ENCODE measurements at regions not wholly inside any gene's neighbourhood (a gene's known extent, or its start where the extent isn't known, plus 50 kb on each side); places are given as distances from the start of the nearest gene placed in this dataset.

GRCh38 chr2:29991086-29991485, 69.7 kb upstream of the ALK start:
- Histone ChIP-seq H3K9ac (ENCODE audit: low read length) (no peak overlapping the region), H3K79me2 (ENCODE audit: insufficient read depth, low read length) (no peaks in the 10 kb centered on the region), H3K9me2 (replicated peaks; ENCODE audit: insufficient read depth, low read length) (no peaks in the 10 kb centered on the region), H3K4me2 (ENCODE audit: low read depth, low read length, poor library complexity, severe bottlenecking) (no peak overlapping the region), H3K9me3 (ENCODE audit: insufficient read depth, low read length) (no peaks in the 10 kb centered on the region), H3F3A (ENCODE audit: insufficient read depth) (no peaks in the 10 kb centered on the region), H4K20me1 (ENCODE audit: low read depth, low read length) (no peaks in the 10 kb centered on the region), H3K27me3 (ENCODE audit: low read length) (no peaks in the 10 kb centered on the region), H3K27ac (ENCODE audit: low read depth, low read length) (no peak overlapping the region), H3K4me3 (ENCODE audit: insufficient read depth, low read length, poor library complexity, severe bottlenecking) (no peak overlapping the region), H3K36me3 (ENCODE audit: low read length) (no peaks in the 10 kb centered on the region), H2AFZ (ENCODE audit: low read depth, low read length, severe bottlenecking) (no peak overlapping the region)
- TF ChIP-seq CTCF (IDR thresholded peaks at IDR 0.05; ENCODE audit: insufficient read depth, low read length, poor library complexity, severe bottlenecking): no peak
- no peak for TF ChIP-seq EZH2phosphoT487 (conservative IDR thresholded peaks at IDR 0.05; ENCODE audit: low read length)

- Histone ChIP-seq H3K36me3 (ENCODE audit: low read length) (no peaks in the 10 kb centered on the region), H3K4me2 (ENCODE audit: low read depth, low read length, poor library complexity, severe bottlenecking) (no peak overlapping the region), H3K9me2 (replicated peaks; ENCODE audit: insufficient read depth, low read length) (no peaks in the 10 kb centered on the region), H3K4me3 (ENCODE audit: insufficient read depth, low read length, poor library complexity, severe bottlenecking) (no peak overlapping the region), H3F3A (ENCODE audit: insufficient read depth) (no peaks in the 10 kb centered on the region), H3K79me2 (ENCODE audit: insufficient read depth, low read length) (no peaks in the 10 kb centered on the region), H3K9me3 (ENCODE audit: insufficient read depth, low read length) (no peaks in the 10 kb centered on the region), H3K27ac (ENCODE audit: low read depth, low read length) (no peak overlapping the region), H3K27me3 (ENCODE audit: low read length) (no peaks in the 10 kb centered on the region), H4K20me1 (ENCODE audit: low read depth, low read length) (no peaks in the 10 kb centered on the region), H2AFZ (ENCODE audit: low read depth, low read length, severe bottlenecking) (no peak overlapping the region), H3K9ac (ENCODE audit: low read length) (no peak overlapping the region)
- TF ChIP-seq CTCF (IDR thresholded peaks at IDR 0.05; ENCODE audit: insufficient read depth, low read length, poor library complexity, severe bottlenecking) (no peak), EZH2phosphoT487 (conservative IDR thresholded peaks at IDR 0.05; ENCODE audit: low read length) (no peak)
Observed at GRCh38 chr2:29995241-29995640, 73.9 kb upstream of the ALK start.

GRCh38 chr2:30003128-30003527, 81.7 kb upstream of the ALK start:
- no peak overlapping the region for H3K9ac ChIP-seq (ENCODE audit: low read length)
- no peak overlapping the region for H3K27ac ChIP-seq (ENCODE audit: low read depth, low read length)
- H3K4me2 ChIP-seq (ENCODE audit: low read depth, low read length, poor library complexity, severe bottlenecking): no peak overlapping the region
- no peaks in the 10 kb centered on the region for H3K9me2 ChIP-seq (replicated peaks; ENCODE audit: insufficient read depth, low read length)
- H3K79me2 ChIP-seq (ENCODE audit: insufficient read depth, low read length): no peaks in the 10 kb centered on the region
- no peak overlapping the region for H2AFZ ChIP-seq (ENCODE audit: low read depth, low read length, severe bottlenecking)
- H3K4me3 ChIP-seq (ENCODE audit: insufficient read depth, low read length, poor library complexity, severe bottlenecking): no peak overlapping the region
- no peaks in the 10 kb centered on the region for H3K27me3 ChIP-seq (ENCODE audit: low read length)
- TF ChIP-seq EZH2phosphoT487 (conservative IDR thresholded peaks at IDR 0.05; ENCODE audit: low read length): no peak
- TF ChIP-seq CTCF (IDR thresholded peaks at IDR 0.05; ENCODE audit: insufficient read depth, low read length, poor library complexity, severe bottlenecking): no peak
- H3K9me3 ChIP-seq (ENCODE audit: insufficient read depth, low read length): no peaks in the 10 kb centered on the region
- no peaks in the 10 kb centered on the region for H4K20me1 ChIP-seq (ENCODE audit: low read depth, low read length)
- no peaks in the 10 kb centered on the region for H3F3A ChIP-seq (ENCODE audit: insufficient read depth)
- no peaks in the 10 kb centered on the region for H3K36me3 ChIP-seq (ENCODE audit: low read length)

Data from SU-DHL-6 (cell line).